ENCODE measurements at regions not wholly inside any gene's neighbourhood (a gene's known extent, or its start where the extent isn't known, plus 50 kb on each side); places are given as distances from the start of the nearest gene placed in this dataset.
"Not testable (repeated sequence)": the region's sequence is repeated elsewhere in the genome, so short reads cannot be mapped to it uniquely, and the experiment has no call there.

DNA sequence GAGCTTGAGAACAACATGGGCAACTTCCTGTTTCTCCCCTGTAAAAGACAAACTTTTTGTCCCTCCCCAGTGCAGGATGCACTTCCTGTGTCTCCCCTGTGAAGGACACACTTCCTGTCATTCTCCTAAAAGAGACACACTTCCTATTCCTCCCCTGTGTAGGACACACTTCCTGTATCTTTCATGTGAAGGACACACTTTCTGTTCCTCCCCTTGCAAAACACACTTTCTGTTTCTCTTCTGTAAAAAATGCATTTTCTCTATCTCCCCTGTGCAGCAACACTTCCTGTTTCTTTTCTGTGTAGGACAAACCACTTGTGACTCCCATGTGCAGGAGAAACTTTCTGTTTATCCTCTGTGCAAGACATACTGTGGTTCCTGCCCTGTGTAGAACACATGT lies 488.6 kb upstream of the USP9Y start:
- Histone ChIP-seq H3K36me3 (no peaks in the 10 kb centered on the region), H3K9me3 (no peaks in the 10 kb centered on the region), H3K4me1 (no peaks in the 10 kb centered on the region), H3K4me3 (no peak overlapping the region), H3K27ac (no peak overlapping the region), H3K27me3 (no peaks in the 10 kb centered on the region)
- TF ChIP-seq POLR2AphosphoS5 (IDR thresholded peaks at IDR 0.05) (no peak), POLR2A (IDR thresholded peaks at IDR 0.05) (no peak), EP300 (IDR thresholded peaks at IDR 0.05) (no peak)
- TF ChIP-seq, protein P1, sequence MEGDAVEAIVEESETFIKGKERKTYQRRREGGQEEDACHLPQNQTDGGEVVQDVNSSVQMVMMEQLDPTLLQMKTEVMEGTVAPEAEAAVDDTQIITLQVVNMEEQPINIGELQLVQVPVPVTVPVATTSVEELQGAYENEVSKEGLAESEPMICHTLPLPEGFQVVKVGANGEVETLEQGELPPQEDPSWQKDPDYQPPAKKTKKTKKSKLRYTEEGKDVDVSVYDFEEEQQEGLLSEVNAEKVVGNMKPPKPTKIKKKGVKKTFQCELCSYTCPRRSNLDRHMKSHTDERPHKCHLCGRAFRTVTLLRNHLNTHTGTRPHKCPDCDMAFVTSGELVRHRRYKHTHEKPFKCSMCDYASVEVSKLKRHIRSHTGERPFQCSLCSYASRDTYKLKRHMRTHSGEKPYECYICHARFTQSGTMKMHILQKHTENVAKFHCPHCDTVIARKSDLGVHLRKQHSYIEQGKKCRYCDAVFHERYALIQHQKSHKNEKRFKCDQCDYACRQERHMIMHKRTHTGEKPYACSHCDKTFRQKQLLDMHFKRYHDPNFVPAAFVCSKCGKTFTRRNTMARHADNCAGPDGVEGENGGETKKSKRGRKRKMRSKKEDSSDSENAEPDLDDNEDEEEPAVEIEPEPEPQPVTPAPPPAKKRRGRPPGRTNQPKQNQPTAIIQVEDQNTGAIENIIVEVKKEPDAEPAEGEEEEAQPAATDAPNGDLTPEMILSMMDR (IDR thresholded peaks at IDR 0.05): no peak
- ATAC-seq: no peak

DNA sequence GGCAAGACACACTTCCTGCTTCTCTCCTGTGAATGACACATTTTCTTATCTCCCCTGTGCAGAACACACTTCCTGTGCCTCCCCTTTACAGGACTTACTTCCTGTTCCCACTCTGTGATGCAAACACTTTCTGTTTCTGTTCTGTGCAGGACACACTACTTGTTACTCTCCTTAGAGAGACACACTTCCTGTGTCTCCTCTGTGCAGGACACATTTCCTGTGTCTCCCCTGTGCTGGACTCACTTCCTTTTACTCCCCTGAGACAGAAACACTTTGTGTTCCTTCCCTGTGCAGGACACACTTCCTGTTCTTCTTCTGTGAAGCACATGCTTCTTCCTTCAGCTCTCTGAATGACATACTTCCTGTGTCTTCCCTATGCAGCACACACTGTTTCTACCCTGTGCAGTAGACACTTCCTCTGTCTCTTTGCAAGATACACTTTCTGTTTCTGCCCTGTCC lies 485.4 kb upstream of the USP9Y start:
- Histone ChIP-seq H3K9me3 (no peaks in the 10 kb centered on the region), H3K4me1 (no peaks in the 10 kb centered on the region), H3K27ac (no peak overlapping the region), H3K27me3 (no peaks in the 10 kb centered on the region), H3K36me3 (no peaks in the 10 kb centered on the region), H3K4me3 (no peak overlapping the region)
- no peak for TF ChIP-seq POLR2AphosphoS5 (IDR thresholded peaks at IDR 0.05)
- TF ChIP-seq EP300 (IDR thresholded peaks at IDR 0.05): no peak
- TF ChIP-seq, protein P1 (IDR thresholded peaks at IDR 0.05): no peak
- no peak for TF ChIP-seq POLR2A (IDR thresholded peaks at IDR 0.05)
- ATAC-seq: no peak

DNA sequence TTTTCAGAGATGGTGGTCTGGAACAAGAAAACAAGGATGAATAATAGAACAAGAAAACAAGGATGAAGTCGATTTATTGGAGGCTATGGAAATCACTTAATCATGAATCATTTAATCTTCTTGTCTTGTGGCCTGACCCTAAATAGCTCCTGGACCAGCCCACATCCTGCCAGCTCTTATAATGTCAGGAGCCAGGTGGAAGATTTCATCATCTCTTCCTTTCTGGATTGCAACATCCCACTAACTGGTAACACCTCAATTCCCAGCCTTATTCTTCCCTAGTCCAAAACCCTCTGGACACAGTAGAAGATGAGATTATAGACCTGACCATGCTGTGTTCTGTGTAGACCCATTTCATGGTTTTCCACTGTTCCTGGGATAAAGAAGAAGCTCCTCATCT lies 470.1 kb upstream of the USP9Y start:
- no peaks in the 10 kb centered on the region for H3K36me3 ChIP-seq
- no peak for TF ChIP-seq EP300 (IDR thresholded peaks at IDR 0.05)
- no peak for TF ChIP-seq POLR2AphosphoS5 (IDR thresholded peaks at IDR 0.05)
- TF ChIP-seq POLR2A (IDR thresholded peaks at IDR 0.05): no peak
- TF ChIP-seq, protein P1 (IDR thresholded peaks at IDR 0.05): no peak
- no peaks in the 10 kb centered on the region for H3K27me3 ChIP-seq
- ATAC-seq: no peak
- no peaks in the 10 kb centered on the region for H3K9me3 ChIP-seq
- H3K4me3 ChIP-seq: no peak overlapping the region
- no CpG with 5 or more reads among the region's 1 CpG for WGBS, 2 donors (ENCODE audit: low coverage in 1 of 2)
- H3K27ac ChIP-seq: no peak overlapping the region
- no peaks in the 10 kb centered on the region for H3K4me1 ChIP-seq

DNA sequence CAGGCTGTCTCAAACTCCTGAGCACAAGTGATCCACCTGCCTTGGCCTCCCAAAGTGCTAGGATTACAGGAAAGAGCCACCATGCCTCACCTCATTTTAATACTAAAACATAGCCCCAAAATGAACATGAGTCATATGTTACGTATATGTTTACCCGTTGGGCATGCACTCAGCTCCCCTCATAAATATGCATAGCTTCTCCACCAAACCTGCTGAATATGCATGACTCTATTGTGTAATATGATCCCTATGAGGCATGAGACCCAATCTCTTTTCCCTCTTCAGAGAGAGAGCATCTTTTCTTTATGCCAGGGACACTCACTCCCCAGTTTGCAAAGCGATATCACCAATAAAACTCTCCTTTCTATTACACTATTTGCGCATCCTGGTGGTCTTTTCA lies 464.6 kb upstream of the USP9Y start:
- no peak for TF ChIP-seq EP300 (IDR thresholded peaks at IDR 0.05)
- TF ChIP-seq POLR2A (IDR thresholded peaks at IDR 0.05): no peak
- TF ChIP-seq, protein P1 (IDR thresholded peaks at IDR 0.05): no peak
- TF ChIP-seq POLR2AphosphoS5 (IDR thresholded peaks at IDR 0.05): no peak
- no peak overlapping the region for H3K4me3 ChIP-seq
- ATAC-seq: no peak
- H3K9me3 ChIP-seq: no peaks in the 10 kb centered on the region
- H3K36me3 ChIP-seq: no peaks in the 10 kb centered on the region
- H3K4me1 ChIP-seq: no peaks in the 10 kb centered on the region
- no peak overlapping the region for H3K27ac ChIP-seq
- H3K27me3 ChIP-seq: no peaks in the 10 kb centered on the region
- WGBS, 2 donors (ENCODE audit: low coverage in 1 of 2): 75% methylated on average over 4 of the region's 4 CpGs; no CpG with 5 or more reads in 1 of the 2 donors

DNA sequence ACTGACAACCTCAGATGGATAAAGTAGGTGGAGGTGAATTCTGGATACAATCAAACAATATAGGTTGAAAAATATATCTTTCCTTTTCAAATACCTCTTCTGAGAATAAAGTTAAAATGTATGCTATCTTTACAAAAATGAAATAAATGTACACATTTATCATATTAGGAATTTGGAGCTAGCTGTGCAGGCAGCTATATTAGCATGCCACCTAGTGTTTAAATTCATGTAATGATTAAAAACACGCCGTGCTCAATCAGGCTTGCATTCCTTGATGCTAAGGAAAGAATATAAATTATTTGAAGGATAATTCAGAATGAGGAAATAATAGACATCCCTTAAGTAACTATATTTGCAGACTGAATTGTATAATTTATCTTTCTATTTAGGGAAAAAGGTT lies 460.7 kb upstream of the USP9Y start:
- not testable (repeated sequence) for ATAC-seq, H3K9me3 ChIP-seq, H3K27me3 ChIP-seq, H3K36me3 ChIP-seq, H3K27ac ChIP-seq, H3K4me3 ChIP-seq, H3K4me1 ChIP-seq
- WGBS, 2 donors (ENCODE audit: low coverage in 1 of 2): 40% methylated on average over 2 of the region's 2 CpGs; no CpG with 5 or more reads in 1 of the 2 donors

DNA sequence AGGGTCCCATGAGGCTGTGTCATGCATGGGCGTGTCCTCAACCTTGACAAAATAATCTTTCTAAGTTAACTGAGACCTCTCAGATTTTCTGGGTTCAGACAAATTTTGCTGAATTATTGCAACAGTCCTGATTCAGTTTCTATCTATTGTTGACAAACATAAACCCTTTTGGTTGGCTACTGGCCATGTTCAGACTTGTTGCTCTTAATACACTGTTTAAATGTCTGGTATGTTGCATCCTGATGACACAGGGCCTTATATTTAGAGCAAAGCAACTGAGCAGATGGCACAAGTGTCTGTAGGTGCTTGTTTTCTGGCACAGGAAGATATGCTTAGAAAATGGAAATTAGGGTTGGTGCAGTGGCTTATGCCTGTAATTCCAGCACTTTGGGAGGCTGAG lies 456.9 kb upstream of the USP9Y start:
- H3K27me3 ChIP-seq: no peaks in the 10 kb centered on the region
- ATAC-seq: no peak
- H3K9me3 ChIP-seq: no peaks in the 10 kb centered on the region
- H3K4me1 ChIP-seq: no peaks in the 10 kb centered on the region
- no peaks in the 10 kb centered on the region for H3K36me3 ChIP-seq
- TF ChIP-seq POLR2A (IDR thresholded peaks at IDR 0.05) (no peak), EP300 (IDR thresholded peaks at IDR 0.05) (no peak), POLR2AphosphoS5 (IDR thresholded peaks at IDR 0.05) (no peak)
- TF ChIP-seq, protein P1 (IDR thresholded peaks at IDR 0.05): no peak
- no peak overlapping the region for H3K4me3 ChIP-seq
- WGBS, 2 donors (ENCODE audit: low coverage in 1 of 2): no CpG with 5 or more reads among the region's 1 CpG
- no peak overlapping the region for H3K27ac ChIP-seq
